HG02610 (cell line): ENCODE measurements at regions not wholly inside any gene's neighbourhood (a gene's known extent, or its start where the extent isn't known, plus 50 kb on each side); places are given as distances from the start of the nearest gene placed in this dataset.
"Not testable (repeated sequence)": the region's sequence is repeated elsewhere in the genome, so short reads cannot be mapped to it uniquely, and the experiment has no call there.

ENCODE experiments used
- ATAC-seq: cut with Tn5 transposase; IDR thresholded peaks from one replicate; pipeline ENCODE4 v1.9.1; 2021; ENCODE audit warnings: mild to moderate bottlenecking, moderate library complexity; ENCODE audit not compliant: unreplicated experiment

DNA sequence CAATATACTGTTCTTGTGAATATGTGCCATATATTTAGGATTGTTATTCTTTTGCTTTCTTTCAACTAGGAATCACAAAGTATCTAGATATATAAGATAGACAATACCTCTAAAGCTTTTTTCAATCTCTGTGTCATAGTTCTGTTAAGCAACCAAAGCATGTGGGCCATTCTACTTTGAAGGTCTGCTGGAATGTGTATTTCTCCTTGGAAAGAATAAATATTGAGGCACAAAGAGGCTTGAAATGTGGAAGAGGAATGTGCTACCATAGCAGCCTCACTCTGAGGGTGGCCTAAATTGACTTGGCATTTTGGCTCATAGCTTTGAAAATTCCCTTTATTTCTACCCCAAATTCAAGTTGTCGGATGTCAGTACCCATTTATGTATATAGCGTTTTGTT is 488.5 kb upstream of the MAN1A1 start:
- ATAC-seq = no peak

DNA sequence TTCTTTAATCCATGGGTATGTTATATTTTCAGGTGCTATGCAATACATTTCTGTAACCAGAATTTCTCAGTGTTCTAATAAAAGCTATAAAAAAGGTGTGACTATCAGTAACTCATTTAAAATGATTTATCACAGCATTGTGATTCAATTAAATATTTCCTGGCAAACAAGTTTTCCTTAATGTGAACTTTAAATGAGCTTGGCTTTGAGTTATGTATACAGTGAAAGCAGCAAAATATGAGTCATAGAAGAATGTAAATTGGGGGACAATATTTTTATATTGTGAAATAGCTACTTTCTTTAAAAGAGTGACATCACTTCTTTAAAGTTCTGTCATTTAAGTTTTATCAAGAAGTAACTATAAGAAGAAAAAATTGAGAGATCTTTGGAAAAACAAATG is 484.9 kb upstream of the MAN1A1 start:
- no peak for ATAC-seq

DNA sequence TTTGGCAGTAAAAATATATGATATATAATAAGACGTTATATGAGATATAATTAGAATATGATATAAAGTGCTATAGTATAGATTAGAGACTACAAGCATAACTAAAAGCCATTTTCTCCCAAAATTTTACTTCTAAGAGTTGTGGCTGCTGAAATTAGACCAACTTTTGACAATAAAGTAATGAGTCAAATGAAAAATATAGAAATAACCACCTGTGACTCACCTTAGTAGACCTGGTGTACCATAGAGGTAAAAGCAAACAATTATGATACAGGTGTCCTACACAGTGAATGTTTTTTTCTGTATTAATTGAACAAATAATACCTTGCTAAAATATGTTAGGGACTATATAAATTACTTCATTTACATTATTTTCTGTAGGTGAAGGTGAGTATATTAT is 482.9 kb upstream of the MAN1A1 start:
- no peak for ATAC-seq

DNA sequence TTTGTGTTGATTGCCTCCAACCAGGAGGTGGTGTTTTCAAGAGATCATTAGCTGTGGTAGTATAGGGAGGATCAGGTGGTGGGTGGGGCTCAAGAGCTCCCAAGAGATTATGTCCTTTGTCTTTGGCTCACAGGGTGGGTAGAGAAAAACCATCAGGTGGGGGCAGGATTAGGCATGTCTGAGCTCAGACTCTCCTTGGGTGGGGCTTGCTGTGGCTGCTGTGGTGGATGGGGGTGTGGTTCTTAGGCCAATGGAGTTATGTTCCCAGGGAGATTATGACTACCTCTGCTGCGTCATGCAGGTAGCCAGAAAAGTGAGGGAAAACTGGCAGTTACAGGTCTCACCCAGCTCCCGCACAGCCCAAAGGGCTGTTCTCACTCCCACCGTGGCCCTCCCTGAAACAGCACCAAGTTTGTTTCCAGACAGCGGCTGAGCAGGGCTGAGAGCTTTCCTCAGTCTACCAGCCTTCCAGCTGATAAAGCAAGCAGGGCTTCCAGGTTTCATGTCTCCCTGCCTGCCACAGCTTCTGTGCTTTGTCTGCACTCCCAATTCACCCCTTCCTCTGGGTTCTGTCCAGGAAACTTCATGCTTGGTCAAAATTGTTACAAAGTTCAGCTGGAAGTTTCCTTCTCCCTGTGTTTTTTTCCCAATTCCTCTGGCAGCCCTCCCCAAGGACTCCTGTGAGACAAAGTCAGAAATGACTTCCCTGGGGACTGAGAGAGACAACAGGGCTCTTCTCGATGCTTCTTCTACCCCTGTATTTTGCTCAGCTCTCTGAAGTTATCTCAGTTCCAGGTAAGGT is 481.1 kb upstream of the MAN1A1 start:
- ATAC-seq = no peak

DNA sequence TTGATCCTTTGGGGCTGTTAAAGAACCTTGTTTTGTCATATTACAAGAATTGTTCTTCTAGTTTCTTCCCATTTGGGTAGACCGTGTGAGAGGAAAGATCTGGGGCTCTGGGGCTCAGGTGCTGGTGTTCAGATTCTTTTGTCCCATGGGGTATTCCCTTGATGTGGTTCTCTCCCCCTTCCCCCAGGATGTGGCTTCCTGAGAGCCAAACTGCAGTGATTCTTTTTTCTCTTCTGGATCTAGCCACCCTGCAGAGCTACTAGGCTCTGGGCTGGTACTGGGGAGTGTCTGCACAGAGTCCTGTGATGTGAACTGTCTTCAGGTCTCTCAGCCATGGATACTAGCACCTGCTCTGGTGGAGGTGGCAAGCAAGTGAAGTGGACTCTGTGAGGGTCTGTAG is 480.5 kb upstream of the MAN1A1 start:
- ATAC-seq = no peak

DNA sequence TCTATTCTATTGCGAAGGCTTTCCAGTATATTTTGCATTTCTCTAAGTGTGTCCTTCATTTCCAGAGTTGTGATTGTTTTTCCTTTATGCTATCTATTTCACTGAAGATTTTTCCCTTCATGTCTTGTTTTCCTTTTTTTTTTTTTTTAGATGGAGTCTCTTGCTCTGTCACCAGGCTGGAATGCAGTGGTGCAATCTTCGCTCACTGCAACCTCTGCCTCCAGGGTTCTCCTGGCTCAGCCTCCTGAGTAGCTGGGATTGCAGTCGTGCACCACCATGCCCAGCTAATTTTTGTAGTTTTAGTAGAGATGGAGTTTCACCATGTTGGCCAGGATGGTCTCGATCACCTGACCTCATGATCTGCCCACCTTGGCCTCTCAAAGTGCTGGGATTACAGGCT is 479.9 kb upstream of the MAN1A1 start:
- ATAC-seq = not testable (repeated sequence)

DNA sequence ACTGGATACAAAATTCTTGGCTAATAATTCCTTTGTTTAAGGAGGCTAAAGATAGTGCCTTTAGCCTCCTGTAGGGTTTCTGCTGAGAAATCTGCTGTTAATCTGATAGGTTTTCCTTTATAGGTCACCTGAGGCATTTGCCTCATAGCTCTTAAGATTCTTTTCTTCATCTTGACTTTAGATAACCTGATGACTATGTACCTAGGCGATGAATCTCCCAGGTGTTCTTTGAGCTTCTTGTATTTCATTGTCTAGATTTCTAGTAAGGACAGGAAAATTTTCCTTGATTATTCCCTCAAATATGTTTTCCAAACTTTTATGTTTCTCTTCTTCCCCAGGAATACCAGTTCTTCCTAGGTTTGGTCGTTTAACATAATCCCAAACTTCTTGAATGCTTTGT is 479.4 kb upstream of the MAN1A1 start:
- no peak for ATAC-seq

DNA sequence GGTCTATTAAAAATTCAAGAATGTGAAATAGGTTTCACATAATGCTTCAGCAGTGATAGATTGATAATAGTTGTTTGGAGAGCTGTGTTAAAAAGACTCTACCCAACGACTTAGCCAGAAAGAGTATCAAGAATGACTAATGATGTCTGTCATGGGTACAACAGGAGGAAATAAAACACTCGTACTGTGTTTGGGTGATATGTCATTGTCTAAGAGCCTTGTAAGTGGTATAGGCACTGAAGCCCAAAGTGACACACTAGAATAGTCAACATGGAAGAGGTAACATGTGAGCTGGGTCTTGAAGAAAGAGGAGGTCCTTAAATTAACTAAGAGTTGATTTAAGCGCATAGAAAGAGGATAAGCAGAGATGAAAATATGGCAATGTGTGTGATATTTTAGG is 471.8 kb upstream of the MAN1A1 start:
- no peak for ATAC-seq

DNA sequence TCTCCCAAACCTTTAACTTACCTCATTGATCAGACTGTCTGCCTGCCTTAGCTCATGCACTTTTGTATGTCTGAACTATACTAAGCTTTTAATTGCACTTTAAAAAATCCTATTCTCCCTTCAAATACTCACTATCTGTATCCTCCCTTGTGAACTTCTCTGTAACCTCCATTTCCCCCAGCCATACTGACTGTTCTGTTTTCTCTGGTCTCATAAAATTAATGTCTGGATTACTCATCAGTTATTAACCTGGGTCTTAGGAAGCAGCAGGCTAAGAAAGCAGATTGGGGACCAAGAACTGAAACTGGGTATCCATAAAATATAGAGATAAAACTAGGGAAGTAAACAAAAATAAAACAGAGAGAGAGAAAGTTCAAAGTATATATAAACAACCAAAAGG is 469.3 kb upstream of the MAN1A1 start:
- no peak for ATAC-seq

DNA sequence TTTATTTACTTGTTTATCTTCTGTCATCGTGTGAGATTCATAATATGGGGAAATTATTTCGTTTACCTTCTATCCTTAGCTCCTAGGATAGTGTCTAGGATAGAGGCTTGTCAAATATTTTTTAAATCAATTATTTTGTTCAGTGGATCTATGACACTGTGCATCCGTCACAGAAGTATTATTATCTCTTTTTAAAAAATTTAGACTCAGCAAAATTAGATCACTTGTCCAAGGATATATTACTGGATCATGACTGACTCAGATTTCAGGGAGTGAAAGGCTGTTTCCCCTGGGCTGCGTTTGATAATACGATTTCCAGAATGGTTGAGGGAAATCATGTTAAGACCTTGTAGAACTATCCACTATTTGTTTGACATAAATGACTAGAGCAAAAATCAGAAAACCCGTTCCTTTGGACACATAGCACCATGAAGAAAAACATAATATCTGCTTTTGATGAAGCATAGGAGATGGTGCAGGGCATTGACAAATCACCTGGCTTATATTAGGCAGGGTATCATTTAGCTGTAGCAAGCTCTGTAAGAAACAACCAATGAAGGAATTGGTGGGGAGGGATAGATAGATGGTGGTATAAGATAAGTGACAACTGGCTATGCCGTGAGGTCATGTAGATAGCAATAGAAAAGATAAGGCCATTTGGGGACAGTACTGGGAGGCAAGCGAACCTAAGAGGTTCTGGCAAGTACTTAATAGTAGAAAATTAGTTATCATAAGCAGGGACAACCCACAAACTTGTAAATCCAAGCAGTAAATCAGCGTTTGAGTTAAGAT is 465.2 kb upstream of the MAN1A1 start:
- no peak for ATAC-seq

DNA sequence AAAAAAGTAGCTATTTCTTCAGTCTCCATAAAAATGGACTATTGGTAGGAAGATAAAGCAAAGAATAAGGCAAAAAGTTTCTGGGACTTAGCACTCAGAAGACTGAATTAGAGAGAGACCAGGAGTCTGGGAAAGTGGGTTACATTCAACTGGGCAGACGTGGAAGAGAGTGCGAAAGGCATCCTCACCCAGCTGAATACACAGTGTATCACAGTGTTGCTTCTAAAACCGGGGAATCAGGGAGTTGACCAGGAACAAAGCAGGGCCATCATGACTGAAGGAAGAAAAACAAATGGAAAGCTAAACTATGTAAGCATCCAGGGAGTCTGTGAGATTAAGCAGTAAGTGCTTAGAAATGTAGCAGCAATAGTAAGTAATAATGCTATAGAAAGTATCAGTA is 452.9 kb upstream of the MAN1A1 start:
- no peak for ATAC-seq

DNA sequence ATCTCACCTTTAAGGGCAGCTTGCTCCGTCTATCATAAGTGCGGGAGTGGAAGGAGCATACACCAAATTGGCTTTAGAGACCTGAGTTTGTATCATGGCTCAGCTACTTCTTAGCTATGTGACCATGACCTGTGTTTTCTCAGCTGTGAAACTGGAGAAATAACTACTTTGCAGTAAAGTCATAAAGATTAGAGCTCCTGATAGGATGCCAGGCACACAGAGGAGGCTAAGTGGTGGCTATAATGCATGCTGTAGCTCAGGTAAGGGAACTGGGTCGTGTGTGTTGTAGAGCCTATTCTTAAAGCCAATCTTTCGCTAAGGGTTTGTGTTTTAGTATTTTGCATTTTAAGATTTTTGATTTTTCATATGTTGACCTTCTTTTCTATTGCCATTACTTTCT is 451.5 kb upstream of the MAN1A1 start:
- ATAC-seq = no peak

DNA sequence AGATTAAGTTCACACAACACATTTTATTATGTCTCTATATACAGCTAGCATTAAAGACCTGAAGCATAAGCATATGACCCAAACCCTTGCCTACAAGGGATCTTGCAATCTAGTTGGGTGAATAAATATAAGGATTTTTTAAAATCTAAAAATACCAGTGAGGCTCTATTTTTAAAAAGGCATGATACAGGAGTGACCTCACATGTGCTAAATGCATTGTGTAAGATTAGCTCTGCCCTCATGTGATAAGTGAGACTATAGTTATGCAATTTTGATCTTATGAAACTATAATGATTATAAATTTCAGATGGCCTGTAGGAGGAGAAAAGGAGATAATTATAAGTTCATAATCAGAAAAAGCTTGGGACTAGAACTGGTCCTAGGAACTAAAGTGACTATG is 451.0 kb upstream of the MAN1A1 start:
- ATAC-seq = no peak

DNA sequence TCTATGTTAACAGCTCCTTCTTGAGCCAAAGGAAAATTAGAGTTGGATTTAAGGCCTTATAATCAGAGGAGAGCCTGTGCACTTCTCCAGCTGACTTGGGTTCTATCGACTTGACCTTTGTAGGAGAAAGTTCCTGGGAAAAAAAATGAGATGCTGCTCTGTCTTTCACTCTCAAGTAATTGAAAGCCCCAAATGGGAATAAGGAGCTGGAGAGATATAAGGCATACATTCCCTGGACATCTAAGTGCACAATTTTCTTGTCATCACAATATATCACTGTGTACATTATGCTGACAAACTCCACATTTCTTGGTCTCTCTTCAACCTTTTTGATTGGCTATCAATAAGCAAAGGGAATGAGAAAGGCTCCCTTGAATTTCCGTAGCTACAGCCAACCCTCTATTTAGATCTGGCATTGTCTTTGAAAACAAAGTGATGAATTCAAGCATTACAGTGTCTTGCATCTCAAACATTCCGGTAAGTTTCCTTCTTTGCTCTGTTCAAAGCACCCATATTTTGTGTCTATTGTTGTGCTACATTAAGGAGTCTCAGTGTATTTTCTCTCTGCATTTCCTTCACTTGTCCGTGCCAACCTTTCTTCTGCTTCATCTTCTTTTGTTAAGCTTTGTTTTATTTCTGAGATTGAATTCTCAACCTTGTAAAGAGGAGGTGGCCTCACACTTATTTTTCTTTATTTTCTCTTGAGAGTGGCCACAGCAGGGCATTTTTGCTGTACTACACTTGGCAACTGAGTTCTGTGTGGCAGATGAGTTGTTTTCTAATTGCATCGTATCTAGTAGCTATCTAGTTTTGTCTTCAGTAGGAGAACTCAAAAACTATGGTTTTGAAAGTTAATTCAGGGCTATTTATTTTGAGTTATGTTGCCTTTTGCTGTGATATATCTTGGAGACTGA is 450.3 kb upstream of the MAN1A1 start:
- no peak for ATAC-seq

DNA sequence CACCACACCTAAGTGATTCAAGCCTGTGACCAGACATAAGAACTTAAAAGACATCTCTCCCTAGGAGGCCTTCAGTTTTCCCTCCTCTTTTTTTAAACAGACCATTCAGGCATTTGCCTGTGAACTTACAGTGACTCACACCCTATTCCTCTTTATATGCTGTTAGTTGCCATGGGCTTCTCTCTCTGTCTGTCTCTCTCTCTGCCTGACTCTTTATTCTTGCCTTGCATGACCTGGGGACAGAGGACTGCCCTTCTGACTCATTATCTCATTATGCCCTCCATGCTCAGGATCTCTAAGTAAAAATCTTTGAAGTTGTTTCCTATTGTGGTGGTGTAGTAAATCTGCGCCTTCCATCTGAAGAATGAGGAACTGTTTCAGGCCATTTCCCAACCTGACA is 442.2 kb upstream of the MAN1A1 start:
- no peak for ATAC-seq

DNA sequence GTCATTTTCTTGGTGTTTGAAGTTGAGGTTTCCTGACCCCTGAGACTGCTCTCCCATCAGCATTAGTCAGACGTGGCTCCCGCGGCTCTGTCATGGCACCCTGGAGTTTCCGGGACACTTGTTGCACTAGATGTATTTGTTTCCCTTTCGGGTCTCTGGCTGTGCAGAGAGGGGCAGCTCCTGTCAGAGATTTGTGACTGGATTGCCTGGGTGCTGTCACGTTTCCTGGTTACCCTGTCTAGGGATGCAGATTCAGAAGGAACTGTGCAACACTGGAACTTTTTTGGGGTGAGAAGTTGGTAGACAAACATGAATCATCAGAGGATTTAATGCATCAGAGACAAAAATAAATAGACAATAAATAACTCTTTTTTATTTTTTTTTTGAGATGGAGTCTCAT is 431.8 kb upstream of the MAN1A1 start:
- no peak for ATAC-seq

DNA sequence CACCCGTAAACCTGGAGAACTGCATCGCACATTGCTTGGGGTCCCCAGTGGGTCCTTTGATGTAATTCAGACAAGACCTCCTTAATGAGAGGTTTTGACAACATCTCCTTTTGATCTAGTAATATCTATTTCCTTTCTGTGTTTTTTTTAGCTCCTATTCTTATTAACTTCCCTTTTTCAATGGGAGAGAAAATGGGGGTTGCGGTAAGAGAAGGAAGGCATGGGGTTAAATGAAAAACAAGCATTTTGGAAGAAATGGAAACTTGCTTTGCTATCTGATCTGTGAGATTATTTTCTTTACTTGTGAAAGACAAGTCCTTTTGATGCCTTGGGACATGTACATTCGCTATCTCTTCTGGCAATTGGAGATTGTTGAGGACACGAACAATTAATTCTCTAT is 418.6 kb upstream of the MAN1A1 start:
- no peak for ATAC-seq

DNA sequence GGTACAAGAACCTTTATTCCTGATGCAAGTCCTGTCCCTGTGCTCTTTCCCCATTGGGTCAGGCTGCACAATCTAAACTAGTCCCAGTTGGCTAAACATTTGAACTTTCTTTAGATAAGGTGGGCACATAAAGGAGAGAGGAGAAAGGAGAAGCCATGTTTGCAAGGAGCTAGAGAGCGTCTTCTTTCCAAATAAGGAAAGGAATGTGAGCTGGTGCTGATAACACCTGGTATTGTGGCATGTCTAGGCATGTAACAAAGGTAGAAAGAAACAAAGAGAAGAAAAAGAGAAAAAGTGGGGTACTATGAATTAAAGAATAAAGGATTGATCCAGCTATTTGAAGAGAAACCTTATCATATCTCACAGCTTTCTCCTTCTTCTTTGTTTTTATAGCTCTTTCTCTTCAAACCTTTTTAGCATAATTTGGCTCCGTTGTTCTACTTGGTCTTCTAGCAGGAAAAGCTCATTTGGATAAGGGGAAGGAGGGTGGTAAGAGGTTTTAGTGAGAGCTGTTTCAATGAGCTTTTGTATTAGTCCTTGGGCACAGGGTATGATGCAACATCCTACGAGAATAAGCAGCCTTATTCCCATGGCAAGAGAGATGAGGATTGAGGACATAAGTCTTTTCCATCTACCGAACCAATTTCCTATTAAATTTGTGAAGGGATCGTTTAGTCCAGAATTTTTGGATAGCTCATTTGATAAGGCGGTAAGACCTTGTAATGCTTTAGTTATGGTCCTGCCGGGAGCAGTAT is 415.5 kb upstream of the MAN1A1 start:
- no peak for ATAC-seq

DNA sequence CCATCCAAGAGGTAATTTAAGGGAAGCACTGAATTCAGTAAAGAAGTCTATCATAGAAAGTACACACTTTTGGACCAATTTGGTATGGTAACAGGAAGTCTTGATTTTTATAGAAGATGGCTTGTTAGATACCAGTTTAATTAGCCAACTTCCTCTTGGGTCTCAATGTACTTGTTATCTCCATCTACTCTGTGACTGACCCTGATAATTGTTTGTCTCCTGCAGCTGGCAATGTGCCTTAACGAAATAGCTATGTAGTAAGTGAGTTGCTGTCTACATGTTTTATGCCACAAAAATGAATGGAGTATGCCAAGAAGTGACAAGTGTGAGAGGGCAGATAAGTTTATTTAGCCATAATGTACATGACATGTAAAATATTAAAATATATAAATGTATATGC is 410.5 kb upstream of the MAN1A1 start:
- no peak for ATAC-seq

DNA sequence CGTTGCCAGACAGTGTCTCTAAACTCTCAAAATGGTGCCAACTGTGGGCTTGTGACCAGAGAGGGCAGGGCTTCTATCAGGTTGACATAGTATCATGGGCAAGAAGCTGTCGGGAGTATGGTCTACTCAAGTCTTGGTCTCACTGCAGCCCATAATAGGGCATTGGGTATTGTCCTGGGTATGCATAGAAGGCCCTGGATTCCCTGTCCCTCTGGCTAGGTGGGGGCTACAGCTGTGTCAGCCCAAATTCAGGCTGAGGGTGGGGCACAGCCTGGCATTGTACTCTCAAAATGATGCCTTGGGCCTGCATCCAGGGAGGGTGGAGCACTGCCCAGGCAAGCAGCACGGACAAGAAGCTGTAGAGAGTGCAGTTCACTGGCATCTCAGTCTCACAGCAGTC is 408.8 kb upstream of the MAN1A1 start:
- ATAC-seq = no peak

DNA sequence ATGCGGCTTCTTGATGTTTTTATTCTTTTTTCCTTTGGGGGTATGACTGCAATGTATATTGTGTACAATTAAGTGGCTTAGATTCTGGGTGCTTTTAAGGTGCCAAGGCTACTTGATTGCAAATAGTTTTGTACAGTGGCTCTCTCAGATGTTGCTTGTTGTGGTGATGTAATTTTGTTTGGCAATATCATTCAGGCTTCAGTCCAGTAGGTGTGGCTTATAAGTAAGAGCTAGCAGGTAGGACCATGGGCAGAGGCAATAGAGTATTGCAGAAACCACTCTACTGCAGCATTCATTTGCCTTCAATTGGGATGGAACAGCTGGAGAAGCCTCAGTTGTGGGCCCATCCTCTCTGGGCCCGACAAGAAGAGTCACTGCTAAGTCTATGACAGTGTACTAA is 407.9 kb upstream of the MAN1A1 start:
- ATAC-seq = no peak
